ENCODE measurements at regions not wholly inside any gene's neighbourhood (a gene's known extent, or its start where the extent isn't known, plus 50 kb on each side); places are given as distances from the start of the nearest gene placed in this dataset.
A peak's percentile ranks its signal among the peaks of the same experiment; 100 is the strongest.

DNA sequence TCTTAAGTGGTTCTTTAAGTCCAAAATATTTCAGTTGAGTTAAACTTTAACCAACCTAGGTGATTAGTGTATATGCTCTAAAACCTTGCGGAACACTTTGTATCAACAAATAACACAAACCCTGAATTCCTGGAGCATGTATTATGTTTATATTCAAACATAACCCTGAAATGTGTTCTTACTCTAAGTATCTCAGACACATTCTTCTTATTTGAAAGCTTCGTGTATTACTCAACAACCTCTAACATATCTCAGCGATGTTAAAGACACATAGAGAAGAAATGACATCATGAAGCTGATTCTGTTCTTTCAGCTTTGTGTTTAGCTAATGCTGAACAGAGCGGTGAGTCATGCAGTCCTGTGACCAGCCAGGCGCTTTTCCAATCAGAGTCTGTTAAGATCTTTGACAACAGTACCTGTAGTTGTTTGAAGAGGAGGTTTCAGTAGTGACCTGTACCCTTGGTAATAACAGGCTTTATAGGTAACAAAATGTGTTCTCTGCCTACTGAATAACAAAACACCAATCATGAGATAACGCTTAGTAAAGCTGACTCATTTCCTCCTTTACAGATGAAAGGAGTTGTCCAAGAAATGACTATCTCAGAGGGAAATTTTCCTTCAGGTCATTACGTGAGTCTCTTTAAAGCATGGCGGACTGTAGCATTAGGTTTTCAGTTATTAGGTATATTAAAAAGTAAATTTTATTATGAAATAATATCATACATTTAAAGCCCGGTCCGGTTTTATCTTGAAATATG lies 67.3 kb upstream of the KLF6 start:
- H2BK20ac ChIP-seq (ENCODE audit: low read depth, low read length, poor library complexity, severe bottlenecking) = no peak overlapping the region
- Mint-ChIP-seq H3K27me3 (ENCODE audit: low read depth) (peaks cover 2% of the 10 kb centered on the region; the same call in 1 of the 2 replicates), H3K27ac (0 out of 7 replicates have a peak overlapping the region, but pooled peaks of 1 of the 3 experiments have one; percentile 18), H3K9me3 (peaks cover 0 to 2% of the 10 kb centered on the region in 2 experiments; a peak in 2 of 5 replicates), H3K36me3 (ENCODE audit: insufficient read depth in 1 of 3, low read depth in 3 of 3) (no peaks in the 10 kb centered on the region), H3K4me1 (peaks cover 15 to 24% of the 10 kb centered on the region in 2 experiments), H3K4me3 (no peak overlapping the region)
- no peak overlapping the region for H3K23ac ChIP-seq (ENCODE audit: insufficient read length, low read depth, low read length)
- no peak overlapping the region for H3K18ac ChIP-seq (ENCODE audit: insufficient read length, low read depth, low read length)
- H2BK5ac ChIP-seq (ENCODE audit: insufficient read length, low read length) = no peak overlapping the region
- H2AFZ ChIP-seq (ENCODE audit: low read length) = no peak overlapping the region
- no peak overlapping the region for H3K9ac ChIP-seq (ENCODE audit: extremely low read depth, insufficient read length, low read length)
- H4K5ac ChIP-seq (ENCODE audit: insufficient read length, low read depth, low read length) = no peak overlapping the region
- DNase-seq = no peak
- H4K8ac ChIP-seq (replicated peaks; ENCODE audit: insufficient read length, low read depth, low read length) = no peak overlapping the region
- H2AK5ac ChIP-seq (ENCODE audit: insufficient read length, low read length) = no peak overlapping the region
- H3K4ac ChIP-seq (ENCODE audit: low read depth, low read length) = no peak overlapping the region
- no peak overlapping the region for H3K27ac ChIP-seq (ENCODE audit: insufficient read length, low read depth, low read length)
- no CpG with 5 or more reads among the region's 10 CpGs for WGBS (ENCODE audit: extremely low coverage, insufficient read length, low lambda C conversion rate)
- no peaks in the 10 kb centered on the region for H4K20me1 ChIP-seq (ENCODE audit: control insufficient read depth, insufficient read depth, insufficient read length)
- H3K79me2 ChIP-seq (ENCODE audit: insufficient read depth, low read length) = no peaks in the 10 kb centered on the region
- no peaks in the 10 kb centered on the region for H3K27me3 ChIP-seq (ENCODE audit: insufficient read depth, low read length)
- H3K23me2 ChIP-seq (ENCODE audit: insufficient read length, low read depth, low read length, poor library complexity, severe bottlenecking) = no peaks in the 10 kb centered on the region
- H3K79me1 ChIP-seq (ENCODE audit: insufficient read depth, low read depth, low read length, poor library complexity, severe bottlenecking) = no peaks in the 10 kb centered on the region
- H2BK120ac ChIP-seq (ENCODE audit: low read depth, low read length, poor library complexity, severe bottlenecking) = no peak overlapping the region
- no peak overlapping the region for H3K4me2 ChIP-seq (ENCODE audit: insufficient read depth, insufficient read length, low read length)
- no peak overlapping the region for H3K56ac ChIP-seq (ENCODE audit: insufficient read length, low read depth, low read length)
- H3T11ph ChIP-seq (ENCODE audit: low read length) = no peak overlapping the region
- H3K14ac ChIP-seq (ENCODE audit: insufficient read depth, low read length) = no peak overlapping the region
- H2BK15ac ChIP-seq (ENCODE audit: low read depth, low read length) = no peak overlapping the region
- peaks cover 8% of the 10 kb centered on the region; the same call in 1 of the 2 replicates for H3K4me1 ChIP-seq (ENCODE audit: insufficient read depth, low read length)
- no peaks in the 10 kb centered on the region for H3K9me3 ChIP-seq (ENCODE audit: control insufficient read depth, low read depth, low read length)
- no peak overlapping the region for H4K91ac ChIP-seq (ENCODE audit: insufficient read length, low read depth, low read length)
- H2BK12ac ChIP-seq (ENCODE audit: insufficient read length, low read depth, low read length) = no peak overlapping the region
- TF ChIP-seq, protein P1, sequence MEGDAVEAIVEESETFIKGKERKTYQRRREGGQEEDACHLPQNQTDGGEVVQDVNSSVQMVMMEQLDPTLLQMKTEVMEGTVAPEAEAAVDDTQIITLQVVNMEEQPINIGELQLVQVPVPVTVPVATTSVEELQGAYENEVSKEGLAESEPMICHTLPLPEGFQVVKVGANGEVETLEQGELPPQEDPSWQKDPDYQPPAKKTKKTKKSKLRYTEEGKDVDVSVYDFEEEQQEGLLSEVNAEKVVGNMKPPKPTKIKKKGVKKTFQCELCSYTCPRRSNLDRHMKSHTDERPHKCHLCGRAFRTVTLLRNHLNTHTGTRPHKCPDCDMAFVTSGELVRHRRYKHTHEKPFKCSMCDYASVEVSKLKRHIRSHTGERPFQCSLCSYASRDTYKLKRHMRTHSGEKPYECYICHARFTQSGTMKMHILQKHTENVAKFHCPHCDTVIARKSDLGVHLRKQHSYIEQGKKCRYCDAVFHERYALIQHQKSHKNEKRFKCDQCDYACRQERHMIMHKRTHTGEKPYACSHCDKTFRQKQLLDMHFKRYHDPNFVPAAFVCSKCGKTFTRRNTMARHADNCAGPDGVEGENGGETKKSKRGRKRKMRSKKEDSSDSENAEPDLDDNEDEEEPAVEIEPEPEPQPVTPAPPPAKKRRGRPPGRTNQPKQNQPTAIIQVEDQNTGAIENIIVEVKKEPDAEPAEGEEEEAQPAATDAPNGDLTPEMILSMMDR (conservative IDR thresholded peaks at IDR 0.05) = no peak
